Activated CD4-positive, CD25-positive, alpha-beta regulatory T cell treated with anti-CD3 and anti-CD28 coated beads, Interleukin-2, amount 50 U/mL, for 24 hours (primary cell): ENCODE measurements at regions not wholly inside any gene's neighbourhood (a gene's known extent, or its start where the extent isn't known, plus 50 kb on each side); places are given as distances from the start of the nearest gene placed in this dataset.

Experiments used
- ATAC-seq, 2 donors: fragments of 150-1000 bp; cut with Tn5 transposase; one replicate each; pipeline ENCODE4 v1.10.0; 2021; ENCODE audit warnings: mild to moderate bottlenecking in 1 of 2, moderate library complexity in 1 of 2

DNA sequence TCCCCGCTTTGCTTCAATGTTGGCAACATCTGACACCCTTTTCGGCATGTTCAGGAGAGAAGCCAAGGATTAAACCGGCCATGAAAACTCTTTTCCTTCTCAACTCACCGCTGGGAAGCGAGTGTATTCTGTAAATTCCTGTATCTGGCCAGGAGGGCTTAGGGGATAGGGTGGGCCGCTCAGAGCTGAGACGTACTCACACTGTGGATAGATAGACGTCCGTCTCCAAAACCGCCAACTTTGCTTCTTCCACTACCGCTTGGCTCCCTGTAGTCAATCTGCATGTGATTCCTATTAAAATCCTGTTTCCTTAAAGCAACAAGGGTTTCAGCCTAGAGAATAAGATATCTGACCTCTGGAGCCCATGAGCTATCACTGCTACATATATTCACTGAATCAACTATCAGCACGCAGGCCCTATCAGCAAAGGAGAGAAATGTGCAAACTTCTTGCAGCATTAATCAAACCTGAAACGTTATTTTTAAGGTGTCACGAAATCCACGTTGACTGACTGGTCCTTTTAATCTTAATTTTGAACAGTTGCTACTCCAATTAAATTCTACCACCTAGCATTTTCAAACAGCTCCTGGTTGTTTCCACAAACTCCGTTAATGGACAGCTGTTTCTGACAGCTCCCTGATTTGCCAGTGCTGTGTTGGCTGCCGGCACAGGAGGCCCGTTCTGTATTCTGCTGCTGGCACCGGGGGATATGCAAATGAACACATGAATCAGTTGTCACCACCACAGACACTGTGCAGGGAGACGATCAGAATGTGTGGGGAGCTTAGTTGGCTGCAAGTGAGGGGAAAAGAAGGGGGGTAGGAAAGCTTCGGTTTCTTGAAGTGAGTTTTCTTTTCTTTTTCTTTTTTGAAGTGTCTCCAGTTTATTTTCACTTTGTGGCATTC, 438.9 kb upstream of the ARRDC4 start:
- no peak for ATAC-seq

- ATAC-seq = no peak
Measured at GRCh38 chr15:97522347-97522746, 438.2 kb upstream of the ARRDC4 start.

GRCh38 chr15:97525809-97526208, 434.7 kb upstream of the ARRDC4 start:
- ATAC-seq = no peak

DNA sequence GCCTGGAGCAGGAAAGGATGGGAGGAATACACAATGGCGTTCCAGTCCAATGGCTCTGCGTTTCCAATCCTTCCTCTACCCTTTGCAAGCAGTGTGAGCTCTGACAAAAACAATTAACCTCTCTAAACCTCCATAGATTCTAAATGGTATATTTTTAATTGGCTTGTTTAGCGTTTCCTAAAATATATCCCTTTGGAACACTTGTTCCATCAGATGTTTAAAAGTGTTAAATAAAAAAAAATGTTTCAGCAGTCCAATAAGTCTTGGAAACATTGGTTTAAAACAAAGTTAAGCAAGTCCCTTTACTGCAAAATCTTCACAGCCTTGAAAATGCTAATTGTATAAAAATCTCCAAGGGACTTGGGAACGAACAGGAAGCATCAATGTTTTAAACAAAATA, 432.3 kb upstream of the ARRDC4 start:
- no peak for ATAC-seq

DNA sequence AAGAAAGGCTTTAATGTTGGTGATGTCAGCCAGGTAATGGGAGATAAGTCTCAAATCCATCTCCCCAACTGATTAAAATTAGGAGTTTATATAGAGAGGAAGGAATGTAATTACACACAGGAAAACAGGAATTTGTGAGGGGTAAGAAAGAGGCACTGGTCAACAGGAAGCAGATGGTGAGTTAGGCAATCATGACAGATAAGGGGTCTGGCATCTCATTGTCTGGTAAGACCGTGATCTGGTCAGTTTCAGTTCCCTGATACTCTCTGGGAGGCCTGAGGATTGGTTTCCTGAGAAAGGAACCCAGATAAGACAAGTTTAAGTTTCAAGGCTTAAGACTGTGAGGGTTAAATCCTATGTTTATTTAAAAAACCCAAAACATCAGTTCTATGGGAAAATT, 414.7 kb upstream of the ARRDC4 start:
- no peak for ATAC-seq

DNA sequence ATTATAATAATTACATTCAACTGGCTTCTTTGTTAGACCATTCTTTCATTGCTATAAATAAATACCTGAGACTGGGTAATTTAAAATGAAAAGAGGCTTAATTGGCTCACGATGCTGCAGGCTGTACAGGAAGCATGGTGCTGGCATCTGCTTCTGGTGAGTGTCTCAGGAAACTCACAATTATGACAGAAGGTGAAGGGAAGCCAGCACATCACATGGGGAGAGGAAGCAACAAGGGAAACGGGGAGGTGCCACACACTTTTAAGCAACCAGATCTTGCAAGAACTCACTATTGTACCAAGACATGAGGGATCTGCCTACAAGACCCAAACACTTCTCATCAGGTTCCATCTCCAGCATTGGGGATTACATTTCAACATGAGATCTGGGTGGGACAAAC, 413.1 kb upstream of the ARRDC4 start:
- ATAC-seq = no peak

- no peak for ATAC-seq
Measured at GRCh38 chr15:97561529-97561928, 399.0 kb upstream of the ARRDC4 start.

DNA sequence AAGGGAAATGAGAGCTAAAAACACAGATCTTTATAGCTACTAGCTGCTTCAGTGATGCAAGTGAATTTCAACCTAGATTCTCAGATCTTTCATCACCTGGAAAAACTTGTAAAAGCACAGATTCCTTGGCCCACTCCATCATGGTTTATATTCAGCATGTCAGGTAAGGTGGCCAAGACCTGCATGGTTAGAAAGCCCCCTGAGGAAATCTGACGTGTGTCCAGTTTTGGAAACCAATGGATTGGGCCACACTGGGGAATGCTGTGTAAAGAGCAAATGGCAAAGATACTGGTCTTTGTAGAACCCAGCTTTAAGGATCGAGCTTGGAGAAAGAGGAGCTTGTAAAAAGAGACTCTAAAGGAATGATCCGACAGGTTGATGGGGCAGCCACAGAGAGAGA, 397.0 kb upstream of the ARRDC4 start:
- ATAC-seq = no peak

GRCh38 chr15:97566961-97567360, 393.5 kb upstream of the ARRDC4 start:
- no peak for ATAC-seq

DNA sequence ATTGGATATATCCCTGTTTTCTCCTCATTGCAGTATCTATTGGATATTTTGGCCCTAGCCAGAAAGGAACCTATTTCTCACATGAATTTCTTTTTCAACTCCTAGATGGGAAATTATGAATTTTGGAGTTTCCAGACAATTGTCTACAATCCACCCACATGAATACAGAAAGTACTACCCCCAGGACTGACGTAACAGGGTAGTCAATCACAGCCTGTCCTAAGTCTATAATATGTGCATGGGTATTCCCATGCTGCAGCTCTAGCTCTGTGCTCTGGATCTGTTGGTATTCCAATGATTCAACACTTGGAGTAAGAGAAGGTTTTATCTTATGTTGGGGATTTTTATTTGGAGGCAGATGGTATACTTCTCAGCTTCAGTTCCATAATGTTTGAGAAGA, 393.1 kb upstream of the ARRDC4 start:
- ATAC-seq = no peak

- no peak for ATAC-seq
Measured at GRCh38 chr15:97576929-97577645, 383.4 kb upstream of the ARRDC4 start.

DNA sequence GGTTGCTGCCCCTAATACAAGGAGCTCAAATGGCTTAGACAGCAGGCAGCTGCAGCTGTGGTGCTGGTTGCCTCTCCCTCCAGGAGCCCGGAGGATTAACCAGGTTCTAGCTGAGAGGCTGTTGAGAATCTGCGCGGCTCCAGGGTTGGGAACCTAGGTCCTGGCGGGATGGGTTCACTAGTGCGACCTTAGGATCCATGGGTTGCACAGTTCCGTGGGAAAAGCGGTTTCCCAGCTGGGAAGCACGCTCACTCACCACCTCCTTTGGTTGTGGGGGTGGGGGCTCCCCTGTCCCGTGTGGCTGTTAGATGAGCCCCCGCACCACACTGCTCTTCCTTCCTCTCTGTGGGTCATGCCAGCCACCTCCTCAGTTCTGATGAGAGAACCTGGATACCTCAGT, 375.1 kb upstream of the ARRDC4 start:
- no peak for ATAC-seq

DNA sequence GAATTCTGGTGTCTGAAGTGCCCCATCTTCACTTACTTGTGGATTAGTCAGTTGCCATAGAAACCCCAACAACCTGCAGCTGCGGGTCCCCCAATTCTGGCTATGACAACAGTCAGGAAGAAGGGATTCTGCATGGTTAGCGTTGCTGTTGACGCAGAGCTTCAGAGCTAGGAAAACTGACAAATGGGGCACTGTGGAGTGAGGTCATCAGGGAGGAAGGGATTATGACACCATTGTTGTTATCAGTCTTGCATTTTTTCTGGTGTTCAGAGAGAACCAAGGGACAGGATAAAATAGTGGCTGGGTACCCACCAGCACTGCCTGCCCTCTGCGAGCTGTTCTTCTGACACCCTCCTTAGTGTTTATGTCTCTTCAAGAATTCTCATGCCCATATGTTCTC, 367.7 kb upstream of the ARRDC4 start:
- no peak for ATAC-seq

GRCh38 chr15:97597801-97598200, 362.7 kb upstream of the ARRDC4 start:
- ATAC-seq = no peak

GRCh38 chr15:97598353-97598798, 362.1 kb upstream of the ARRDC4 start:
- ATAC-seq = no peak

- ATAC-seq = no peak
Measured at GRCh38 chr15:97600190-97600589, 360.3 kb upstream of the ARRDC4 start.

DNA sequence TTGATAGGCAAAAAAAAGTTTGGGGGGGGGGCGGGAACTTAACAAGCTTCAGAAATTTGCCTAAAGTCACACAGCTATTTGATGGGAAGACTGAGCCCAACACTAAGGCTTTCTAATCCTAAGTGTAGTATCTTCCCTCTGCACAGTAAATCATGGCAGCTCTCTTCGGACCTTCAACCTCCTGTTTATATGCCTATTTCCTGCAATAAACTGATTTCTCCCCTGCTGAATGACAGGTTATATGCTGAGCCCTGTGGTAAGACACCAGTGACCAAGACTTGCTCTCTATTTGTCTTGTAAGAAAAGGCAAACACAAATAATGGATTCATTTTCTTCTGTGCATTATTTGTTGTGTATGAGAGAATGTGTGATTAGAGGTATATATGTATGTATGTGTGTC, 355.8 kb upstream of the ARRDC4 start:
- ATAC-seq = no peak

GRCh38 chr15:97615114-97615513, 345.4 kb upstream of the ARRDC4 start:
- ATAC-seq = no peak

- no peak for ATAC-seq
Measured at GRCh38 chr15:97623091-97623661, 337.3 kb upstream of the ARRDC4 start.

- no peak for ATAC-seq
Measured at GRCh38 chr15:97627634-97628033, 332.9 kb upstream of the ARRDC4 start.

DNA sequence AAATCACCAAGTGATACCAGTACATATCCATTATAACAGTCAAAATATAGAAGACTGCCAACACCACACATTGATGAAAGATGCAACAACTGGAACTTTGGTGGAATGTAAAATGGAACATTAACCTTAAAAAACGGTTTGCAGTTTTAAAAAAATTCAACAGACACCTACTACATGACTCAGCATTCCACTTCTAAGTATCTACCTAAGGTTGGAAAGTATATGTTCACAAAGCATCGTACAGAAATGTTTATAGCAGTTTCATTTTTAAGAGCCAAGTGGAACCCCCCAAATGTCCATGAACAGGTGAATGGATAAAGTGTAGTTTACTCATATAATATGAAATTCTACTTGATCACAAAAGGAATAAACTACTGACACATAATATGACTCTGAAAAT, 314.7 kb upstream of the ARRDC4 start:
- ATAC-seq = no peak

DNA sequence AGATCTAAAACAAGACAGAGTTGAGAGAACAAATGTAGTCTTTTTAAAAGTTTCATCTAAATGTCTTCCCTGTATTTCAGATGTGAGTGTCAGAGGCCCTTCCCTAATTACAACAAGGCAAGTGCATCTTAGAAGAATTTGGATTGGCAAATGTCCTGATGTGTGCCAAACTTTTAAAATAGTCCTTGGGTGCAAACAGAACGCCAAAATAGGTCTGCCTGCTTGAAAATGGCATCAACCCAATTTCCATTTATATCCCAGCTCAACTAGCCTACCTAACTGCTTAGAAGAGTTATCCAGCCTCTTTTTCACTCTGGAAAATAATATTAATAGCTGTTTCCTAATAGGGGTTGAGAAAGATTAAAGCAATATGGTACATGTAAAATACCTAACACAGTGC, 311.8 kb upstream of the ARRDC4 start:
- no peak for ATAC-seq

- no peak for ATAC-seq
Measured at GRCh38 chr15:97652041-97652440, 308.5 kb upstream of the ARRDC4 start.

DNA sequence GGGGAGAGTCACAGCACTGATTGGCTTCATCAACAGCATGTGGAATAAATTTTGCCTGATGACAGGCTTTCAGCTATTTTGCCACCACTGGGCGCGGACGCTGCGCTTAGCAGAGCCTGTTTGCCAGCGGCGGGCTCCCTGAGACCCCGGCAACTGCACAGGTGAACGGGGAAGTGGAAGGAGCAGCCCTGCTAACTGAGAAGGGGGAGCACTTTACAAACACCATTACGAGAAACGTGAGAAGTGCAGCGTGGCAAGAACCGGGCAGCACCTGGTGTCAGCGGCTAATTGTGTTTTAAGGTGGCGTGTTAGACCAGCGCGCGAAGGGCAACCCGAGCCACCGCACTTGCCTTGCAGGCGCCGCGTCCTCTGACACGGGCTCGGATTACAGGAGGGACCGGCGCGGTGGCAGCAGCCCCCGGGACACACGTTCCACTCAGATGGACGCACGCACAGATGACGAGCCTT, 307.8 kb upstream of the ARRDC4 start:
- ATAC-seq = no peak
